CD14-positive monocyte (primary cell): ENCODE measurements at regions not wholly inside any gene's neighbourhood (a gene's known extent, or its start where the extent isn't known, plus 50 kb on each side); places are given as distances from the start of the nearest gene placed in this dataset.

Source experiments
- DNase-seq, 3 donors: peaks; one replicate each; pipeline ENCODE4 v3.0.0-alpha.2; 2011 to 2022
- H2AFZ ChIP-seq: 2 replicates; pipeline ENCODE4 v1.6.0; 2012; ENCODE audit warnings: mild to moderate bottlenecking, low read depth, low read length, inconsistent platforms; ENCODE audit not compliant: insufficient read depth, poor library complexity, severe bottlenecking
- H3K27ac ChIP-seq, 2 donors: 1 replicate in 1 of 2; 2 replicates in 1 of 2; pipeline ENCODE4 v1.5.1; 2012 to 2013; ENCODE audit warnings: low read length in 2 of 2, control low read depth in 1 of 2, inconsistent platforms in 1 of 2, low read depth in 1 of 2, mild to moderate bottlenecking in 1 of 2
- H3K27me3 ChIP-seq, 2 donors: one replicate each; pipeline versions ENCODE4 v1.6.0 to v1.6.1; 2011 to 2013; ENCODE audit warnings: low read length in 2 of 2; ENCODE audit not compliant: control insufficient read depth in 2 of 2, insufficient read depth in 2 of 2
- H3K36me3 ChIP-seq, 2 donors: replicated peaks in 1 of 2; 1 replicate in 1 of 2; 2 replicates in 1 of 2; pipeline versions ENCODE4 v1.5.1 to v1.6.1; 2012 to 2013; ENCODE audit warnings: low read length in 2 of 2, control low read depth in 1 of 2, inconsistent platforms in 1 of 2, mild to moderate bottlenecking in 1 of 2; ENCODE audit not compliant: insufficient read depth in 2 of 2, control insufficient read depth in 1 of 2
- H3K4me1 ChIP-seq, 2 donors: 1 replicate in 1 of 2; 2 replicates in 1 of 2; pipeline versions ENCODE4 v1.5.1 to v1.6.1; 2012 to 2013; ENCODE audit warnings: low read length in 2 of 2, control low read depth in 1 of 2, inconsistent platforms in 1 of 2, mild to moderate bottlenecking in 1 of 2, moderate library complexity in 1 of 2; ENCODE audit not compliant: insufficient read depth in 2 of 2, control insufficient read depth in 1 of 2
- H3K4me2 ChIP-seq: replicated peaks from 2 replicates; pipeline ENCODE3; 2012; ENCODE audit warnings: low read length, moderate library complexity, mild to moderate bottlenecking; ENCODE audit not compliant: poor library complexity, severe bottlenecking; ENCODE audit errors: extremely low read depth
- H3K4me3 ChIP-seq, 3 experiments: fragments of 200-600 bp in 1 of 3; sonication (generic) in 1 of 3; replicated peaks in 1 of 3; 1 replicate in 2 of 3; 2 replicates in 1 of 3; pipeline ENCODE4 v1.5.1; 2011 to 2013; ENCODE audit warnings: low read length in 3 of 3, mild to moderate bottlenecking in 3 of 3, control low read depth in 2 of 3, low read depth in 2 of 3, inconsistent platforms in 1 of 3, moderate library complexity in 1 of 3
- H3K79me2 ChIP-seq: 2 replicates; pipeline ENCODE4 v1.6.0; 2012; ENCODE audit warnings: mild to moderate bottlenecking, control low read depth, inconsistent platforms, low read length, moderate library complexity; ENCODE audit not compliant: insufficient read depth
- H3K9ac ChIP-seq: 2 replicates; pipeline ENCODE4 v1.6.0; 2017; ENCODE audit warnings: low read length, mild to moderate bottlenecking; ENCODE audit not compliant: insufficient read depth, poor library complexity, severe bottlenecking
- H3K9me3 ChIP-seq, 2 donors: replicated peaks in 1 of 2; 1 replicate in 1 of 2; 2 replicates in 1 of 2; pipeline versions ENCODE4 v1.5.1 to v1.6.1; 2012 to 2013; ENCODE audit warnings: low read length in 2 of 2, control low read depth in 1 of 2; ENCODE audit not compliant: control insufficient read depth in 1 of 2, insufficient read depth in 1 of 2
- H4K20me1 ChIP-seq: 2 replicates; pipeline ENCODE4 v1.6.0; 2012; ENCODE audit warnings: mild to moderate bottlenecking, low read length, control low read depth, moderate library complexity; ENCODE audit not compliant: insufficient read depth
- H3K27ac Mint-ChIP-seq, 7 donors: one replicate each; pipeline ENCODE4 v1.8.0; 2020; ENCODE audit warnings: mild to moderate bottlenecking in 7 of 7, mixed read lengths in 7 of 7, moderate library complexity in 6 of 7, inconsistent platforms in 2 of 7
- H3K27me3 Mint-ChIP-seq, 3 donors: one replicate each; pipeline ENCODE4 v1.8.0; 2021 to 2022; ENCODE audit warnings: low read depth in 3 of 3, mild to moderate bottlenecking in 3 of 3, mixed read lengths in 3 of 3, moderate library complexity in 3 of 3, inconsistent platforms in 1 of 3
- H3K36me3 Mint-ChIP-seq, 2 donors: one replicate each; pipeline ENCODE4 v1.8.0; 2020; ENCODE audit warnings: mixed read lengths in 2 of 2, inconsistent platforms in 1 of 2, mild to moderate bottlenecking in 1 of 2
- H3K4me1 Mint-ChIP-seq: one replicate; pipeline ENCODE4 v1.8.0; 2020; ENCODE audit warnings: mild to moderate bottlenecking, mixed read lengths
- H3K4me3 Mint-ChIP-seq, 2 donors: one replicate each; pipeline ENCODE4 v1.8.0; 2020; ENCODE audit warnings: mild to moderate bottlenecking in 2 of 2, mixed read lengths in 2 of 2, moderate library complexity in 1 of 2
- H3K9me3 Mint-ChIP-seq, 7 donors: one replicate each; pipeline ENCODE4 v1.8.0; 2020 to 2022; ENCODE audit warnings: mixed read lengths in 7 of 7, mild to moderate bottlenecking in 6 of 7, moderate library complexity in 6 of 7, inconsistent platforms in 2 of 7
- CTCF ChIP-seq: fragments of 200-600 bp; IDR thresholded peaks from one replicate; pipeline ENCODE4 v1.8.0; 2022; ENCODE audit warnings: antibody characterized with exemption, mild to moderate bottlenecking
- whole genome bisulfite sequencing: methylation state at CpG from one replicate; pipeline ENCODE4 v1.1.5; 2013; ENCODE audit warnings: missing lambda C conversion rate; ENCODE audit not compliant: insufficient coverage; 5-methylcytosine and 5-hydroxymethylcytosine counted together
- intact Hi-C, 2 donors: fragments of 100-400 bp; cut with micrococcal nuclease; formaldehyde crosslinking; loops; one replicate each; pipeline versions ENCODE4 v1.15.0 to v1.15.1; 2023

GRCh38 chr4:4675641-4676040, 133.8 kb upstream of the STX18 start:
- no peaks in the 10 kb centered on the region for H3K4me1 Mint-ChIP-seq
- Histone ChIP-seq H3K4me1 (no peaks in the 10 kb centered on the region), H3K9me3 (no peaks in the 10 kb centered on the region), H3K27me3 (no peaks in the 10 kb centered on the region), H3K79me2 (no peaks in the 10 kb centered on the region), H3K4me3 (no peak overlapping the region), H3K9ac (no peak overlapping the region), H3K4me2 (no peak overlapping the region), H3K36me3 (no peaks in the 10 kb centered on the region), H3K27ac (no peak overlapping the region), H2AFZ (no peak overlapping the region), H4K20me1 (no peaks in the 10 kb centered on the region)
- peak overlapping the region in 1 of 7 donors; percentile 1 for H3K27ac Mint-ChIP-seq
- no peaks in the 10 kb centered on the region for H3K9me3 Mint-ChIP-seq
- DNase-seq, result no peak
- H3K4me3 Mint-ChIP-seq, result no peak overlapping the region
- H3K36me3 Mint-ChIP-seq, result no peaks in the 10 kb centered on the region
- no peak for TF ChIP-seq CTCF
- intact Hi-C loops, result no loop called here
- H3K27me3 Mint-ChIP-seq, result peaks cover 0 to 2% (median 0%) of the 10 kb centered on the region in 3 donors

GRCh38 chr4:4675051-4675581, 133.3 kb upstream of the STX18 start:
- H3K4me3 ChIP-seq, result no peak overlapping the region
- H3K27me3 Mint-ChIP-seq, result peaks cover 0 to 2% (median 0%) of the 10 kb centered on the region in 3 donors
- H3K36me3 Mint-ChIP-seq, result no peaks in the 10 kb centered on the region
- no peak for DNase-seq
- no peaks in the 10 kb centered on the region for H3K4me1 Mint-ChIP-seq
- no peak overlapping the region for H3K9ac ChIP-seq
- H3K9me3 Mint-ChIP-seq, result no peaks in the 10 kb centered on the region
- H3K36me3 ChIP-seq, result no peaks in the 10 kb centered on the region
- peak overlapping the region in 1 of 7 donors; percentile 1 for H3K27ac Mint-ChIP-seq
- no peak overlapping the region for H3K4me3 Mint-ChIP-seq
- H4K20me1 ChIP-seq, result no peaks in the 10 kb centered on the region
- 89% methylated on average over 3 of the region's 3 CpGs for WGBS
- H3K9me3 ChIP-seq, result no peaks in the 10 kb centered on the region
- H2AFZ ChIP-seq, result no peak overlapping the region
- H3K4me2 ChIP-seq, result no peak overlapping the region
- H3K4me1 ChIP-seq, result no peaks in the 10 kb centered on the region
- TF ChIP-seq CTCF, result no peak
- no peaks in the 10 kb centered on the region for H3K27me3 ChIP-seq
- no peaks in the 10 kb centered on the region for H3K79me2 ChIP-seq
- intact Hi-C loops, result no loop called here
- H3K27ac ChIP-seq, result no peak overlapping the region
